Adipocyte (in vitro differentiated cells): ENCODE measurements at regions not wholly inside any gene's neighbourhood (a gene's known extent, or its start where the extent isn't known, plus 50 kb on each side); places are given as distances from the start of the nearest gene placed in this dataset.

ENCODE experiments used
- DNase-seq: peaks from one replicate; pipeline ENCODE4 v3.0.0-alpha.2; 2015; ENCODE audit warnings: low read depth
- H3K27me3 ChIP-seq: replicated peaks from 2 replicates; pipeline ENCODE4 v1.7.0; 2013; ENCODE audit warnings: mild to moderate bottlenecking, low read length, moderate library complexity; ENCODE audit not compliant: control insufficient read depth, insufficient read depth
- H3K36me3 ChIP-seq: 2 replicates; pipeline ENCODE4 v1.7.0; 2013; ENCODE audit warnings: low read length, mild to moderate bottlenecking, moderate library complexity; ENCODE audit not compliant: control insufficient read depth, insufficient read depth, severe bottlenecking
- H3K4me1 ChIP-seq: 2 replicates; pipeline ENCODE4 v1.7.0; 2013; ENCODE audit warnings: mild to moderate bottlenecking, low read length, moderate library complexity; ENCODE audit not compliant: control insufficient read depth, insufficient read depth
- H3K4me3 ChIP-seq: 2 replicates; pipeline ENCODE4 v1.7.0; 2013; ENCODE audit warnings: mild to moderate bottlenecking, low read length, moderate library complexity
- H3K9ac ChIP-seq: 2 replicates; pipeline ENCODE4 v1.7.0; 2013; ENCODE audit warnings: mild to moderate bottlenecking, low read length, moderate library complexity
- H3K9me3 ChIP-seq: 2 replicates; pipeline ENCODE4 v1.7.0; 2013; ENCODE audit warnings: mild to moderate bottlenecking, low read length, moderate library complexity; ENCODE audit not compliant: control insufficient read depth

DNA sequence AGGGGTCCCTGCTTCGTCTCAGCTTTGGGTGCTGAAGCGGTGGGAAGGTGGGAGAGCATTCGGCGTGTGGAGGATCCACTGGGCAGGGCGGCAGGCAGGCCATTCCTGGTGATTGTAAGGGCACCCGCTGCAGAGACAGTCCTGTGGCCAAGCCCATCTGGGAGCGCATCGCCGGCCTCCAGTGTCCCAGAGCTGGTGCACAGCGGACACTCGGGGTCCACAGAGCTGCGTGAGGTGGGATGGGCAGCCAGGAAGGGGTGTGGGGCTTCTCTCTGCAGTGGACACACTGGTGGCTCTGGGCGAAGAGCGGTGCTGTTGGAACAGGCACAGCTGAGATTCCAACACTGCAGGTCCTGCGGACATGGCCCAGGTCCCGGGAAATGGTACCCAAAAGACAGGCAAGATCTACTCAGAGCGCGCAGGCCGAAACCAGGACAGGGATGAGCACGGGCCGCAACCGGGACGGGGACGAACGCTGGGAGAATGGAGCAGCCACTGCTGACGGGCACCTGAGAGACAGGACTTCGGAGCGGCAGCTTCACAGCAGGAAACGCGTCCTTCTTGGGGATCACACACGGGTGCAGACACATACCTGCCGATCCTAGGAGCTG, 188.2 kb downstream of the ERMARD start:
- no peaks in the 10 kb centered on the region for H3K36me3 ChIP-seq
- no peak for DNase-seq
- no peaks in the 10 kb centered on the region for H3K4me1 ChIP-seq
- H3K4me3 ChIP-seq: no peak overlapping the region
- H3K27me3 ChIP-seq: peaks cover 31% of the 10 kb centered on the region
- peaks cover 16% of the 10 kb centered on the region for H3K9me3 ChIP-seq
- H3K9ac ChIP-seq: no peak overlapping the region

DNA sequence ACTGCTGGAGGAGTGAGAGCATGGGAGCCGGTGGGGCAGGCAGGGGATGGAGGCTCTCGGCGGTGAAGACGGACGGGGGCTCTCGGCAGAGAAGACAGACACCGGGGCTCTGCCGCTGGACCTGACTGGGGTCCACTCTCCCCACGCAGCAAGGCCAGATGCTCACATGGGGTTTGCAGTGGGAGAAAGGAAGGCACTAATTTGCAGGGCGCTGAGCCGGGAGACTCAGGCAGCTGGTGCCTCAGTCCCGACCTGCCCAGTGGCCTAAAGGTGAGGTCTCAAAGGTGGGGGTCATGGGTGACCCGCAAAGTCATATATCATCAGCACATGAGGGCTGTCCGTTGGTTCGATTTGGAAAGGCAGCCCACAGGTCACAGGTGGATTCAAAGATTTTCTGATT, 187.3 kb downstream of the ERMARD start:
- no peak overlapping the region for H3K9ac ChIP-seq
- no peaks in the 10 kb centered on the region for H3K4me1 ChIP-seq
- peaks cover 7% of the 10 kb centered on the region for H3K9me3 ChIP-seq
- DNase-seq: no peak
- H3K27me3 ChIP-seq: peaks cover 31% of the 10 kb centered on the region
- H3K4me3 ChIP-seq: no peak overlapping the region
- H3K36me3 ChIP-seq: no peaks in the 10 kb centered on the region

DNA sequence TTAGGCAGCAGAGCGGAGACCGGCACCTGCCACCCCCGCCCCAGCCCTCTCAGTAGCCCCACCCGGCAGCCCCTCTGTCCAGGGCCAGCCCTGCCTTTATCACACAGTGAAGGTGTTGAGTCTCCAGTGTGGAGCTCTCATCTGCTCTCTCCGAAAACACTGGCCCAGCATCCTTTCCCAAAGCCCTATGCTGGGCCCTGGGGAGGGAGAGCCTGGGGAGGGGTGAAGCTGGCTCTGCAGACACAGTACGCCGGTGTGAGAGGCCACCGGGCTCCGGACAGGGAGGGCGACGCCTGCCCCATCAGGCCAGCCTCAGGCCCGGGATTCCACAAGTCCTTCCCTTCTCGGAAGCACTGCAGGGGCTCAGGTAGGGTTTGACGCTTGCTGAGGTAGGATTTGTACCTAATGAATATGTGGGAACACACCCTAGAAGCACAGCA, 186.9 kb downstream of the ERMARD start:
- Histone ChIP-seq H3K27me3 (peaks cover 31% of the 10 kb centered on the region), H3K36me3 (no peaks in the 10 kb centered on the region), H3K4me3 (no peak overlapping the region), H3K4me1 (no peaks in the 10 kb centered on the region), H3K9me3 (peaks cover 2% of the 10 kb centered on the region), H3K9ac (no peak overlapping the region)
- DNase-seq: no peak

DNA sequence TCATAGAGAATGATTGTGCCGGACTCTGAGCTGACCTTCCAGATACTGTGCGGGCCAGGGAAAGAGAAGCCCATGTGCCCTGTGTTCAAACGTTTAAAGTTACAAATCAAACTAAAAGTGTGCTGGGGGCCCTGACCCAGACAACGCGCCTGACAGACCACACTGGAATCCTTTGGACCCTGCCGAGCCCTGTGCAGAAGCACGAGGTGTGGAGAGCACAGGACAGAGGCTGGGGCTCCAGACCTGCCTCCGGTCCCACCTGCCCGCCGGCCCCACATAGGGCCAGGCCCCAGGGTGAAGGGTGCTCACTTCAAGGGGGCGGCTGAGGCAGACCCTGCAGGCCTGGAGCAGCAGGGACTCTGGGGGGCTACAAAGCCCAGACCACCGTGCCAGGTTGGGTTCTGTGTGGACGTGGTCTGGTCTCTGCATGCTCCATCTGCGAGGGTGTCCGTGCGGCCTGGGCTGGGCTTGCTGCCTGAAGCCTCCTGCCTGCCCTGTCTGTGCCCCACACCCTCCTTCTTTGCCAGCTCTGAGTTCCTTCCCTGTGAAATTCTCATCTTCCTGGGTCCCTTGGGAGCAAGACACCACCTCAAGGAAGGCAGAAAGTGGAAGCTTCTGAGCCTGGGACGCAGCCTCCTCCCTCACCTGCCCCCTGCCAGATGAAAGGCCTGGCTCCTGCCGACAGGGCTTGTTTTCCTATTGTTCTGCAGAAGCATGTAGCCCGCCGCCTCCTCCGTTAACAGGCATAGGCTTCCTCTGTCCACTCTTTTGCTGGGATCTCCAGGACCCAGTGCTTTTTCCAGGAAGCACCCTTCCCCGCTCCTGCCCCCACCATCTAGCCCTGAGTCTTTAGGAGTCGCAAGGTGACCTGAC, 186.2 kb downstream of the ERMARD start:
- Histone ChIP-seq H3K4me1 (no peaks in the 10 kb centered on the region), H3K36me3 (no peaks in the 10 kb centered on the region), H3K27me3 (peaks cover 31% of the 10 kb centered on the region), H3K9me3 (no peaks in the 10 kb centered on the region), H3K4me3 (no peak overlapping the region), H3K9ac (no peak overlapping the region)
- no peak for DNase-seq

DNA sequence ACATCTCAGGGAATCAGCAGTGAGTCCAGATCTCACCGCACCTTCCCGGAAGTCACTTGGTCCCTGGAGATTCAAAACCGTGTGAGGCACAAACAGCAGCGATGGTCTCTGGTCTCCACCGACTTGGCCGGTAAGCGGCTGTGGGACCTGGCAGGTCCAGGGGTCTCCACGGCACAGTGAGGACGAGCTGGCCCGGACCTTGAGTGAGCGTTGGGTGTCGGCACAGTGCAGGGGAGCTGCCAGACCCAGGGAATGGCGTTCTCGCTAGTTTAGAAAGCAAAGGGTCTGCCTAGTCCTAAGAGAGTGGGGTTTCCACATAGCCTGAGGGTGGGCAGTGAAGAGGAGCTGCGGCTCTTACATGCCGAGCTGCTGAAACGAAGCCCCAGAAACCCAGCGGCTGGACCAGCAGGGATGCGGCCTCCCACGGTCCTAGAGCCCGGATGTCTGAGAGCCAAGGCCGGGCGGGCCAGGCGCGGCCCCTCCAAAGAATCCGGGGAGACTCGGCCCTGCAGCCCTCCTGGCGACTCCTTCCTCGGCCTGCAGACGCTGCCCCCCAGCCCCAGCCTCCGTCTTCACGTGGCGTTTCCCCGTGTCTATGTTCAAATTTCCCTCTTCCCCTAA, 185.0 kb downstream of the ERMARD start:
- DNase-seq: no peak
- H3K4me3 ChIP-seq: no peak overlapping the region
- H3K9me3 ChIP-seq: no peaks in the 10 kb centered on the region
- no peaks in the 10 kb centered on the region for H3K4me1 ChIP-seq
- H3K9ac ChIP-seq: no peak overlapping the region
- H3K27me3 ChIP-seq: peaks cover 30% of the 10 kb centered on the region
- no peaks in the 10 kb centered on the region for H3K36me3 ChIP-seq

DNA sequence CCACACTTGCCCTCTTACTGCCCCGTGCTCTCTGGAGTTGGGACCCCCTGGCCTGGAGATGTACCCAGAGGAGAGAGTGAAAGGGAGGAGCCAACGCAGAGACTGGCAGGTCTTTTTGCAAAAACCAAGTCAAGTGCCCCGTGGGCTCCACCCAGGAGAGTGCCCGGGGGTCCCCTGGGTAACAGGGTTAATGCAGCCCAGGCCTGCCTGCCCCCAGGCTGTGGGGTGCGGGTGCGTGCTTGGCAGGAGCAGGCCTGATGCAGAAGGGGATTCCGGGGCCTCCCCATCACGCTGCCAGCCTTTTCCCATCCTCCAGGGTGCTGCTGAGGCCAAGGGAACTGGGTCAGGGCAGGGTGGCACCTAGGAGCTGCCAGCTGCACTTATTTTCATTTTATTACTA, 184.4 kb downstream of the ERMARD start:
- H3K4me1 ChIP-seq: no peaks in the 10 kb centered on the region
- no peaks in the 10 kb centered on the region for H3K36me3 ChIP-seq
- no peaks in the 10 kb centered on the region for H3K9me3 ChIP-seq
- H3K4me3 ChIP-seq: no peak overlapping the region
- no peak for DNase-seq
- no peak overlapping the region for H3K9ac ChIP-seq
- peaks cover 24% of the 10 kb centered on the region for H3K27me3 ChIP-seq

DNA sequence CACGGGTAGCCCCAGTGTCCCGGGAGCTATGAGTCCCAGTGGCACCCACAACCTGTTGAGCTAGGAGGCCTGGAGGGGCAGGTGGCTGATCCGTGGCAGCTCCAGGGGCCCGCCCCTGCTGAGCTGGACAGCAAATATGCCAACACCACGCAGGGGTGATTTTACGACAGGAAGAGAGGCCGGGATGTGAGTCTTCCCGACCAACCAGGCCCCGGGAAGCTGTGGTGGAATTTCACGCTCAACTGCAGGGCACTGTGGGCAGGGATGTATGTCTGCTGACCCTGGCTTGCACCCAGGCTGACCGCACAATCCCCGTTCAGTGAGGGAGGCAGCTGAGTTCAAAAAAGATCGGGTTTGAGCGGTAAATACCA, 183.9 kb downstream of the ERMARD start:
- peaks cover 20% of the 10 kb centered on the region for H3K27me3 ChIP-seq
- H3K9ac ChIP-seq: no peak overlapping the region
- H3K4me3 ChIP-seq: no peak overlapping the region
- H3K36me3 ChIP-seq: no peaks in the 10 kb centered on the region
- H3K4me1 ChIP-seq: no peaks in the 10 kb centered on the region
- DNase-seq: no peak
- H3K9me3 ChIP-seq: no peaks in the 10 kb centered on the region

DNA sequence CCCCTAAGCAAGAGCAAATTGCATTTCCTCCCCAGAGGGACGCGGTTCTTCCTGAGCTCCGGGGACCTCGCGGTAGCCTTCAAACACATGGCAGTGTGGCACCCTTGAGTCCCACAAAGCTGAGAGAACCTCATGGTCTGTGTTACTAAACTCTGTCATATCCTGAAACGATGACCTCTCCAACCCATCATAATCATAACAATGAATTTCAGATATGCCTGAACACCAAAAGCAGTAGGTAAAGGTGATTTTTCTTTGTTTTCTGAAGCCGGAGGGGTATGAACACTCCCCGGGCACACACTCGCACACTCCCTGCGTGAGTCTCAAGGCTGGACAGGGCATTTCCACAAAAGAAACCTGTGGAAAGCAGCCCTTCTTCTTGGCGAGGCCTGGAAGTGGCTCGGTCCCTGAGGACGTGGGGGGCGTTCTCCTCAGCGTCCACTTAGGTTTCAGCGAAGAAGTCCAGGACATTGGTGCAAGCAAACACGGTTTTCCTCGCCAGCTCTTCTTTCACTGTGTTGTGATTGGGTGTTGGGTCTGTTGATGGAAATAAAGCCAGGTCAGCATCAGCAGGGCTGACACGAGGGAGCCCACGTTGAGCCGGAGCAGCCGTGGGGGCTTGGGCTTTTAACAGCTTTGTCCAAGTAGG, 183.4 kb downstream of the ERMARD start:
- Histone ChIP-seq H3K4me3 (no peak overlapping the region), H3K9me3 (no peaks in the 10 kb centered on the region), H3K27me3 (peaks cover 20% of the 10 kb centered on the region), H3K9ac (no peak overlapping the region), H3K36me3 (no peaks in the 10 kb centered on the region), H3K4me1 (no peaks in the 10 kb centered on the region)
- no peak for DNase-seq

DNA sequence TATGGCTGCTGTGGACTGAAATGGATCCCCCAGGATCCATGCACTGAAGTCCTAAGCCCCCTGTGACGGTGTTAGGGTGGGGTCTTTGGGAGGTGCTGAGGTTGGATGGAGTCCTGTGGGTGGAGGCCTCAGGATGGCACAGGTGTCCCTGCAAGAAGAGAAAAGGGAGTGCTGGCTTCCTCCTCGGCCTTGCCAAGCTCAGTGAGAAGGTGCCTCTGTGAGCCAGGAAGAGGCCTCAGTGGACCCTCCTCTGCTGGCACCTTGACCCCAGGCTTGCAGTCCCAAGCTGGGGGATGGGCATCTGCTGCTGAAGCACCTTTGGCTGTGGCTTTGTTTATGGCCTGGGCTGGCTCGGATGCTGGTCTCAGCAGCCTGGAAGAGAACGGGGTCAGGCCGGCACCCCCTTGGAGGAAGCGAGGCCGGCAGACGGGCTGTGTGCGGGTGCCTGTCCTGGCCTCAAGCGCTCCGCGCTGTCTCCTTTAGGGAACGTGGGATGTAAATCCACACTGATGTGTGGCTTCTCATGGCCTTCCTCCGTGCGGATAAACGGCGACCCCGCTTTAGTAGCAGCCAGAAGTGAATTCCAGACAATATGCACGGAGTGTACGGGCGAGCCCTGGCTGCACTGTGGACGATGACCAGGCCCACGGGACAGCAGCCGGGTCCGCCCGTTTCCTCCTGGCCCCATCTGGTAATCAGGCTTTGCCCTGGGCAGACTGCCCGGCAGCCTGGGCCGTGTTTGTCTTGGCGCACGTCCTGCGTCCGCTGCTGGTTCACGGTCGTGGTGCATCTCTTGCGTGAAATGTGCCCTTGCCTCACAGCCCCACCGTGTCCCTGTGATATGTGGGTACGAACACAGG, 182.6 kb downstream of the ERMARD start:
- Histone ChIP-seq H3K9ac (no peak overlapping the region), H3K36me3 (no peaks in the 10 kb centered on the region), H3K4me3 (no peak overlapping the region), H3K9me3 (no peaks in the 10 kb centered on the region), H3K4me1 (no peaks in the 10 kb centered on the region), H3K27me3 (peaks cover 14% of the 10 kb centered on the region)
- no peak for DNase-seq

DNA sequence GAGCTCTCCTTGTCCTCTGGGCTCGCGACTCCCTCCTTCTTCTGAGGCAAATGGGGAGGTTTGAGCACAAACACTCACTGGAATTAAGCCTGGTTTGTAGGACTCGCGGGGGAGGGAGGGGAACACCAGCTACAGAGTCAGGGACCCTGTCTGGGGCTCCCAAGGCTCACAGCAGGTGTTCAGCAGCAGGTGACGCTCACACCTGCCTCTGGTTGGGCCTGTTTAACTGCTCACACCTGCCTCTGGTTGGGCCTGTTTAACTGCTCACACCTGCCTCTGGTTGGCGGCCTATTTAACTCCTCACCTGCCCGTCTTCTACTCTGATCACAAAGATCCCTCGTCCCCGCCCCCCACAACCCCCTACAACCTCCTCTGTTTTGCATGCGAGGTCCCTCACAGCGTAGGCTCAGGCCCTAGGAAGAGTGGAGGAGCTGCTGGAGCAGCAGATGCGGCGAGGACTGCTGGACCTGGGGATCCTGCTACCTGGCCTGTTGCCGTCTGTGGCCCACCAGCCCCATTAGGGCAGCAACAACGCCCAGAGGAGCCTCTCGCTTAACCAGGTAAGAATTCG, 181.9 kb downstream of the ERMARD start:
- no peak overlapping the region for H3K4me3 ChIP-seq
- DNase-seq: no peak
- H3K27me3 ChIP-seq: peaks cover 7% of the 10 kb centered on the region
- H3K36me3 ChIP-seq: no peaks in the 10 kb centered on the region
- no peaks in the 10 kb centered on the region for H3K4me1 ChIP-seq
- no peak overlapping the region for H3K9ac ChIP-seq
- no peaks in the 10 kb centered on the region for H3K9me3 ChIP-seq
